ENCODE measurements at regions not wholly inside any gene's neighbourhood (a gene's known extent, or its start where the extent isn't known, plus 50 kb on each side); places are given as distances from the start of the nearest gene placed in this dataset.

- H3K4me3 ChIP-seq (ENCODE audit: low read depth, low read length) = no peak overlapping the region
Observed at GRCh38 chr6:164102693-164103092, 688.2 kb downstream of the QKI start.

GRCh38 chr6:164101859-164102258 lies 687.3 kb downstream of the QKI start:
- Histone ChIP-seq H3K4me3 (ENCODE audit: low read depth, low read length) (no peak overlapping the region), H3K9me3 (no peaks in the 10 kb centered on the region), H3K27me3 (no peaks in the 10 kb centered on the region), H3K4me1 (no peaks in the 10 kb centered on the region), H3K36me3 (no peaks in the 10 kb centered on the region)
- no peak for TF ChIP-seq CTCF (IDR thresholded peaks at IDR 0.05; ENCODE audit: low read depth, low read length)
- DNase-seq = no peak

More at GRCh38 chr6:164102693-164103092, 688.2 kb downstream of the QKI start:
- Histone ChIP-seq H3K9me3 (no peaks in the 10 kb centered on the region), H3K4me1 (no peaks in the 10 kb centered on the region), H3K36me3 (no peaks in the 10 kb centered on the region), H3K27me3 (no peaks in the 10 kb centered on the region)
- TF ChIP-seq CTCF (IDR thresholded peaks at IDR 0.05; ENCODE audit: low read depth, low read length) = no peak
- no peak for DNase-seq

- Histone ChIP-seq H3K4me1 (no peaks in the 10 kb centered on the region), H3K9me3 (no peaks in the 10 kb centered on the region), H3K4me3 (ENCODE audit: low read depth, low read length) (no peak overlapping the region), H3K36me3 (no peaks in the 10 kb centered on the region), H3K27me3 (no peaks in the 10 kb centered on the region)
- DNase-seq = no peak
- TF ChIP-seq CTCF (IDR thresholded peaks at IDR 0.05; ENCODE audit: low read depth, low read length) = no peak
Observed at GRCh38 chr6:164099269-164099865, 684.8 kb downstream of the QKI start.

- no peak for DNase-seq
- TF ChIP-seq CTCF (IDR thresholded peaks at IDR 0.05; ENCODE audit: low read depth, low read length) = no peak
- H3K4me3 ChIP-seq (ENCODE audit: low read depth, low read length) = no peak overlapping the region
Observed at GRCh38 chr6:164098857-164099267, 684.3 kb downstream of the QKI start.

GRCh38 chr6:164097551-164098398 lies 683.3 kb downstream of the QKI start:
- H3K36me3 ChIP-seq = no peaks in the 10 kb centered on the region
- DNase-seq = no peak

More at GRCh38 chr6:164098857-164099267, 684.3 kb downstream of the QKI start:
- Histone ChIP-seq H3K36me3 (no peaks in the 10 kb centered on the region), H3K27me3 (no peaks in the 10 kb centered on the region), H3K4me1 (no peaks in the 10 kb centered on the region), H3K9me3 (no peaks in the 10 kb centered on the region)

More at GRCh38 chr6:164097551-164098398, 683.3 kb downstream of the QKI start:
- Histone ChIP-seq H3K27me3 (no peaks in the 10 kb centered on the region), H3K9me3 (no peaks in the 10 kb centered on the region), H3K4me1 (no peaks in the 10 kb centered on the region), H3K4me3 (ENCODE audit: low read depth, low read length) (no peak overlapping the region)
- TF ChIP-seq CTCF (IDR thresholded peaks at IDR 0.05; ENCODE audit: low read depth, low read length) = peak; percentile 39
